ENCODE measurements at regions not wholly inside any gene's neighbourhood (a gene's known extent, or its start where the extent isn't known, plus 50 kb on each side); places are given as distances from the start of the nearest gene placed in this dataset.

GRCh38 chr3:194267744-194268653 lies 83.1 kb downstream of the CPN2 start:
- peaks cover 20% of the 10 kb centered on the region for H3K27me3 Mint-ChIP-seq (ENCODE audit: insufficient read depth)
- H3K27ac Mint-ChIP-seq: no peak overlapping the region
- no peaks in the 10 kb centered on the region for H3K36me3 Mint-ChIP-seq (ENCODE audit: low read depth)
- no peak for DNase-seq
- no peaks in the 10 kb centered on the region for H3K9me3 Mint-ChIP-seq
- H3K4me1 Mint-ChIP-seq (ENCODE audit: low read depth): peaks cover 8% of the 10 kb centered on the region
- TF ChIP-seq CTCF (IDR thresholded peaks at IDR 0.05): no peak
- H3K4me3 Mint-ChIP-seq: no peak overlapping the region

- no peak overlapping the region for H3K4me3 Mint-ChIP-seq
- no peaks in the 10 kb centered on the region for H3K9me3 Mint-ChIP-seq
- no peak overlapping the region for H3K27ac Mint-ChIP-seq
- DNase-seq: no peak
- H3K27me3 Mint-ChIP-seq (ENCODE audit: insufficient read depth): peaks cover 22% of the 10 kb centered on the region
- H3K36me3 Mint-ChIP-seq (ENCODE audit: low read depth): no peaks in the 10 kb centered on the region
- TF ChIP-seq CTCF (IDR thresholded peaks at IDR 0.05): no peak
- peaks cover 8% of the 10 kb centered on the region for H3K4me1 Mint-ChIP-seq (ENCODE audit: low read depth)
Observed at GRCh38 chr3:194268654-194269512, 82.2 kb downstream of the CPN2 start.

GRCh38 chr3:194269610-194270145 lies 81.5 kb downstream of the CPN2 start:
- Mint-ChIP-seq H3K4me3 (no peak overlapping the region), H3K36me3 (ENCODE audit: low read depth) (no peaks in the 10 kb centered on the region), H3K27ac (no peak overlapping the region), H3K27me3 (ENCODE audit: insufficient read depth) (peaks cover 27% of the 10 kb centered on the region), H3K4me1 (ENCODE audit: low read depth) (peaks cover 8% of the 10 kb centered on the region), H3K9me3 (no peaks in the 10 kb centered on the region)
- no peak for TF ChIP-seq CTCF (IDR thresholded peaks at IDR 0.05)
- no peak for DNase-seq

- Mint-ChIP-seq H3K27ac (no peak overlapping the region), H3K4me1 (ENCODE audit: low read depth) (peaks cover 10% of the 10 kb centered on the region), H3K36me3 (ENCODE audit: low read depth) (no peaks in the 10 kb centered on the region), H3K4me3 (no peak overlapping the region), H3K9me3 (0 out of 2 replicates have a peak, but pooled peaks cover 3% of the 10 kb centered on the region), H3K27me3 (ENCODE audit: insufficient read depth) (peaks cover 32% of the 10 kb centered on the region)
- DNase-seq: no peak
- no peak for TF ChIP-seq CTCF (IDR thresholded peaks at IDR 0.05)
Observed at GRCh38 chr3:194270627-194271459, 80.3 kb downstream of the CPN2 start.
